Mammary epithelial cell (primary cell): ENCODE measurements at regions not wholly inside any gene's neighbourhood (a gene's known extent, or its start where the extent isn't known, plus 50 kb on each side); places are given as distances from the start of the nearest gene placed in this dataset.

Experiments used
- EZH2 ChIP-seq: IDR thresholded peaks from 2 replicates; pipeline ENCODE4 v1.6.1; 2012; ENCODE audit warnings: low read length, inconsistent platforms, borderline replicate concordance
- TF ChIP-seq, protein P1 (sequence below), 2 donors: IDR thresholded peaks in 1 of 2; conservative IDR thresholded peaks in 1 of 2; 2 replicates each; pipeline ENCODE4 v1.5.1; 2011 to 2012; ENCODE audit warnings: inconsistent platforms in 2 of 2, low read length in 2 of 2, mild to moderate bottlenecking in 2 of 2, control low read depth in 1 of 2, low read depth in 1 of 2; ENCODE audit not compliant: insufficient read depth in 1 of 2; ENCODE audit errors: extremely low read depth in 1 of 2

DNA sequence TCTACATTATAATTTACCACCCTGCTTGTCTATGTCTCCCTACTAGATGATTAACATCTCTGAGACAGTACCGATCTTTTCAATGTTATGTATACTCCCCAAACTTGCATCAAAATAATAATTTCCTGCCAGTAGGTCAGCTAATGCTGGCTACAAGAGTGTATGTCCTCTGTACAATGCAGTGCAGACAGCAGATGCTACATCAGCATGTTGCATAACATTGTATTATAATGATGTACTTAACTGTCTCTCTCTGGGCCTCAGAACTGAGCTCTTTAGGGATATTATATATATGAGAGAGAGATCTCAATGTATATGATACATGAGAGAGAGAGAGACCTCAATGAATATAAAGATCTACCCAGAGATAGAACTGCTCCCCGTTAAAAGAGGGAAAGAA lies 456.6 kb downstream of the SHQ1 start:
- TF ChIP-seq, protein P1, sequence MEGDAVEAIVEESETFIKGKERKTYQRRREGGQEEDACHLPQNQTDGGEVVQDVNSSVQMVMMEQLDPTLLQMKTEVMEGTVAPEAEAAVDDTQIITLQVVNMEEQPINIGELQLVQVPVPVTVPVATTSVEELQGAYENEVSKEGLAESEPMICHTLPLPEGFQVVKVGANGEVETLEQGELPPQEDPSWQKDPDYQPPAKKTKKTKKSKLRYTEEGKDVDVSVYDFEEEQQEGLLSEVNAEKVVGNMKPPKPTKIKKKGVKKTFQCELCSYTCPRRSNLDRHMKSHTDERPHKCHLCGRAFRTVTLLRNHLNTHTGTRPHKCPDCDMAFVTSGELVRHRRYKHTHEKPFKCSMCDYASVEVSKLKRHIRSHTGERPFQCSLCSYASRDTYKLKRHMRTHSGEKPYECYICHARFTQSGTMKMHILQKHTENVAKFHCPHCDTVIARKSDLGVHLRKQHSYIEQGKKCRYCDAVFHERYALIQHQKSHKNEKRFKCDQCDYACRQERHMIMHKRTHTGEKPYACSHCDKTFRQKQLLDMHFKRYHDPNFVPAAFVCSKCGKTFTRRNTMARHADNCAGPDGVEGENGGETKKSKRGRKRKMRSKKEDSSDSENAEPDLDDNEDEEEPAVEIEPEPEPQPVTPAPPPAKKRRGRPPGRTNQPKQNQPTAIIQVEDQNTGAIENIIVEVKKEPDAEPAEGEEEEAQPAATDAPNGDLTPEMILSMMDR (conservative IDR thresholded peaks at IDR 0.05 in 1 of 2, IDR thresholded peaks at IDR 0.05 in 1 of 2; ENCODE audit: extremely low read depth in 1 of 2, insufficient read depth in 1 of 2, low read depth in 1 of 2, low read length in 2 of 2): no peak
- no peak for TF ChIP-seq EZH2
